ENCODE measurements at regions not wholly inside any gene's neighbourhood (a gene's known extent, or its start where the extent isn't known, plus 50 kb on each side); places are given as distances from the start of the nearest gene placed in this dataset.

DNA sequence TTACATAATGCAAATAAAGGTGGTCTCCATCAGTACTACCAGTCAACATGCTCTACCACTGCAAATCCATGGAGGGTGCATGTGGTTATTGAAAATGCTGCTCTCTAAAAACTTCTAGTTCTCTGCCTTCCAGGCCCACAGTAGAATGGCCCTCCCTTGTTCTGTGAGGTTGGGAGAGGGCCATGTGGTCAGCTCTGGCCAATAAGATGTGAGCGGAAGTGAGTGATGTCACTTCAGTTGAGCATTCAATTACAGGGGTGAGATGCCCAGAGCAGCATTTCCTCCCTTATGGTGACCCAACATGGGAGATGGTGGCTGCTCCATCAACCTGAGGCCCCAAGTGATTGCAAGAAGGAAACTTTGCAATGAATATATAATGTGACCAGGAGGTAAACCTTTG is 148.8 kb downstream of the CPEB2 start:
- TF ChIP-seq EZH2 (optimal IDR thresholded peaks at IDR 0.05; ENCODE audit: low read depth, low read length): no peak
- TF ChIP-seq, protein P1, sequence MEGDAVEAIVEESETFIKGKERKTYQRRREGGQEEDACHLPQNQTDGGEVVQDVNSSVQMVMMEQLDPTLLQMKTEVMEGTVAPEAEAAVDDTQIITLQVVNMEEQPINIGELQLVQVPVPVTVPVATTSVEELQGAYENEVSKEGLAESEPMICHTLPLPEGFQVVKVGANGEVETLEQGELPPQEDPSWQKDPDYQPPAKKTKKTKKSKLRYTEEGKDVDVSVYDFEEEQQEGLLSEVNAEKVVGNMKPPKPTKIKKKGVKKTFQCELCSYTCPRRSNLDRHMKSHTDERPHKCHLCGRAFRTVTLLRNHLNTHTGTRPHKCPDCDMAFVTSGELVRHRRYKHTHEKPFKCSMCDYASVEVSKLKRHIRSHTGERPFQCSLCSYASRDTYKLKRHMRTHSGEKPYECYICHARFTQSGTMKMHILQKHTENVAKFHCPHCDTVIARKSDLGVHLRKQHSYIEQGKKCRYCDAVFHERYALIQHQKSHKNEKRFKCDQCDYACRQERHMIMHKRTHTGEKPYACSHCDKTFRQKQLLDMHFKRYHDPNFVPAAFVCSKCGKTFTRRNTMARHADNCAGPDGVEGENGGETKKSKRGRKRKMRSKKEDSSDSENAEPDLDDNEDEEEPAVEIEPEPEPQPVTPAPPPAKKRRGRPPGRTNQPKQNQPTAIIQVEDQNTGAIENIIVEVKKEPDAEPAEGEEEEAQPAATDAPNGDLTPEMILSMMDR (IDR thresholded peaks at IDR 0.05; ENCODE audit: low read length): no peak
- no peak for TF ChIP-seq EZH2phosphoT487 (IDR thresholded peaks at IDR 0.05; ENCODE audit: low read length)
